PC-9 (cell line): ENCODE measurements at regions not wholly inside any gene's neighbourhood (a gene's known extent, or its start where the extent isn't known, plus 50 kb on each side); places are given as distances from the start of the nearest gene placed in this dataset.

Experiments used
- EZH2 ChIP-seq: fragments of 200-600 bp; sonication (generic); IDR thresholded peaks from 2 replicates; pipeline ENCODE4 v1.8.0; 2017; ENCODE audit warnings: antibody characterized with exemption, low read depth
- TF ChIP-seq, protein P1 (sequence below): fragments of 200-600 bp; sonication (generic); conservative IDR thresholded peaks from 2 replicates; pipeline ENCODE4 v1.6.1; 2017; ENCODE audit warnings: mixed run types, antibody characterized with exemption, mild to moderate bottlenecking, moderate library complexity

GRCh38 chr1:185573677-185574076, 160.5 kb upstream of the HMCN1 start:
- TF ChIP-seq, protein P1, sequence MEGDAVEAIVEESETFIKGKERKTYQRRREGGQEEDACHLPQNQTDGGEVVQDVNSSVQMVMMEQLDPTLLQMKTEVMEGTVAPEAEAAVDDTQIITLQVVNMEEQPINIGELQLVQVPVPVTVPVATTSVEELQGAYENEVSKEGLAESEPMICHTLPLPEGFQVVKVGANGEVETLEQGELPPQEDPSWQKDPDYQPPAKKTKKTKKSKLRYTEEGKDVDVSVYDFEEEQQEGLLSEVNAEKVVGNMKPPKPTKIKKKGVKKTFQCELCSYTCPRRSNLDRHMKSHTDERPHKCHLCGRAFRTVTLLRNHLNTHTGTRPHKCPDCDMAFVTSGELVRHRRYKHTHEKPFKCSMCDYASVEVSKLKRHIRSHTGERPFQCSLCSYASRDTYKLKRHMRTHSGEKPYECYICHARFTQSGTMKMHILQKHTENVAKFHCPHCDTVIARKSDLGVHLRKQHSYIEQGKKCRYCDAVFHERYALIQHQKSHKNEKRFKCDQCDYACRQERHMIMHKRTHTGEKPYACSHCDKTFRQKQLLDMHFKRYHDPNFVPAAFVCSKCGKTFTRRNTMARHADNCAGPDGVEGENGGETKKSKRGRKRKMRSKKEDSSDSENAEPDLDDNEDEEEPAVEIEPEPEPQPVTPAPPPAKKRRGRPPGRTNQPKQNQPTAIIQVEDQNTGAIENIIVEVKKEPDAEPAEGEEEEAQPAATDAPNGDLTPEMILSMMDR = no peak
- TF ChIP-seq EZH2 = no peak
